HEK293 (cell line): ENCODE measurements at regions not wholly inside any gene's neighbourhood (a gene's known extent, or its start where the extent isn't known, plus 50 kb on each side); places are given as distances from the start of the nearest gene placed in this dataset.

Experiments
- CTCF ChIA-PET: fragments of 350-600 bp; formaldehyde crosslinking; extraction: SDS; loops from one replicate; lab custom pipeline; 2021; ENCODE audit warnings: antibody characterized with exemption; lab: Yijun Ruan, JAX
- POLR2A ChIA-PET: fragments of 300-600 bp; formaldehyde crosslinking; extraction: SDS; loops from one replicate; lab custom pipeline; 2020; ENCODE audit warnings: antibody characterized with exemption, inconsistent platforms; lab: Yijun Ruan, JAX
- H3K27ac ChIP-seq: fragments of 200-500 bp; sonication (Bioruptor generic); 2 replicates; pipeline ENCODE4 v1.5.1; 2014; ENCODE audit warnings: low read depth, low read length, control low read depth, inconsistent platforms; ENCODE audit errors: extremely low read depth
- H3K36me3 ChIP-seq, 2 experiments: fragments of 200-500 bp in 1 of 2; sonication (Bioruptor generic) in 1 of 2; 1 replicate in 1 of 2; 2 replicates in 1 of 2; pipeline ENCODE4 v1.5.1; 2014 to 2017; ENCODE audit warnings: inconsistent platforms in 2 of 2, low read length in 2 of 2; ENCODE audit not compliant: control insufficient read depth in 2 of 2, insufficient read depth in 1 of 2
- H3K4me1 ChIP-seq: fragments of 200-500 bp; sonication (Bioruptor generic); 2 replicates; pipeline ENCODE4 v1.5.1; 2014; ENCODE audit warnings: mild to moderate bottlenecking, low read length, inconsistent platforms; ENCODE audit not compliant: control insufficient read depth, insufficient read depth
- H3K4me3 ChIP-seq: 2 replicates; pipeline ENCODE4 v1.5.1; 2011; ENCODE audit warnings: low read depth, mild to moderate bottlenecking, control low read depth, low read length, moderate library complexity
- H3K9me3 ChIP-seq: fragments of 200-500 bp; sonication (Bioruptor generic); 2 replicates; pipeline ENCODE4 v1.5.1; 2014; ENCODE audit warnings: low read depth, low read length, inconsistent platforms; ENCODE audit not compliant: control insufficient read depth, insufficient read depth
- BCL11B ChIP-seq: fragments of 450-650 bp; formaldehyde crosslinking; IDR thresholded peaks from 2 replicates; pipeline ENCODE4 v1.5.1; 2016; ENCODE audit warnings: low read depth, missing biosample characterization, missing genetic modification characterization
- SCRT1 ChIP-seq: fragments of 450-650 bp; formaldehyde crosslinking; IDR thresholded peaks from 2 replicates; pipeline ENCODE4 v1.5.1; 2016; ENCODE audit warnings: missing biosample characterization, missing genetic modification characterization, borderline replicate concordance
- TRIM28 ChIP-seq: IDR thresholded peaks from 2 replicates; pipeline ENCODE4 v1.6.1; 2011; ENCODE audit warnings: low read length, control low read depth, borderline replicate concordance
- ZEB2 ChIP-seq: fragments of 450-650 bp; formaldehyde crosslinking; IDR thresholded peaks from 2 replicates; pipeline ENCODE4 v1.5.1; 2016; ENCODE audit warnings: missing biosample characterization, missing genetic modification characterization
- ZFP3 ChIP-seq: fragments of 450-650 bp; formaldehyde crosslinking; IDR thresholded peaks from 2 replicates; pipeline ENCODE4 v1.5.1; 2016; ENCODE audit warnings: low read depth, missing biosample characterization, missing genetic modification characterization
- ZNF121 ChIP-seq: fragments of 450-650 bp; formaldehyde crosslinking; IDR thresholded peaks from 2 replicates; pipeline ENCODE4 v1.5.1; 2016; ENCODE audit warnings: missing biosample characterization, missing genetic modification characterization
- ZNF266 ChIP-seq: fragments of 450-650 bp; formaldehyde crosslinking; IDR thresholded peaks from 2 replicates; pipeline ENCODE4 v1.5.1; 2016; ENCODE audit warnings: missing biosample characterization, missing genetic modification characterization, low read depth
- ZNF274 ChIP-seq, 2 experiments: fragments of 200-500 bp in 1 of 2; fragments of 450-650 bp in 1 of 2; sonication (Bioruptor generic) in 1 of 2; formaldehyde crosslinking in 1 of 2; IDR thresholded peaks; 2 replicates each; pipeline versions ENCODE4 v1.5.1 to v1.6.1; 2014 to 2016; ENCODE audit warnings: borderline replicate concordance in 1 of 2, inconsistent platforms in 1 of 2, low read length in 1 of 2, missing biosample characterization in 1 of 2, missing genetic modification characterization in 1 of 2
- ZNF394 ChIP-seq: fragments of 450-650 bp; formaldehyde crosslinking; IDR thresholded peaks from 2 replicates; pipeline ENCODE4 v1.5.1; 2016; ENCODE audit warnings: missing biosample characterization, missing genetic modification characterization, mild to moderate bottlenecking, moderate library complexity, borderline replicate concordance
- ZNF423 ChIP-seq: fragments of 450-650 bp; formaldehyde crosslinking; IDR thresholded peaks from 2 replicates; pipeline ENCODE4 v1.5.1; 2016; ENCODE audit warnings: missing biosample characterization, missing genetic modification characterization
- ZNF514 ChIP-seq: fragments of 450-650 bp; formaldehyde crosslinking; IDR thresholded peaks from 2 replicates; pipeline ENCODE4 v1.5.1; 2016; ENCODE audit warnings: missing biosample characterization, missing genetic modification characterization
- ZNF544 ChIP-seq: fragments of 450-650 bp; formaldehyde crosslinking; IDR thresholded peaks from 2 replicates; pipeline ENCODE4 v1.5.0; 2017; ENCODE audit warnings: missing biosample characterization, missing genetic modification characterization
- ZNF623 ChIP-seq: fragments of 450-650 bp; formaldehyde crosslinking; IDR thresholded peaks from 2 replicates; pipeline ENCODE4 v1.5.1; 2016; ENCODE audit warnings: missing biosample characterization, missing genetic modification characterization
- ZNF747 ChIP-seq: fragments of 450-650 bp; formaldehyde crosslinking; IDR thresholded peaks from 2 replicates; pipeline ENCODE4 v1.5.1; 2016; ENCODE audit warnings: missing biosample characterization, missing genetic modification characterization
- ZSCAN16 ChIP-seq: fragments of 450-650 bp; formaldehyde crosslinking; IDR thresholded peaks from 2 replicates; pipeline ENCODE4 v1.5.1; 2016; ENCODE audit warnings: missing biosample characterization, missing genetic modification characterization
- ZSCAN30 ChIP-seq: fragments of 450-650 bp; IDR thresholded peaks from 2 replicates; pipeline ENCODE4 v1.5.1; 2018; ENCODE audit warnings: missing biosample characterization, mild to moderate bottlenecking, missing genetic modification characterization, moderate library complexity
- TF ChIP-seq, protein P1 (sequence below): fragments of 450-650 bp; formaldehyde crosslinking; conservative IDR thresholded peaks from 2 replicates; pipeline ENCODE4 v1.5.1; 2016; ENCODE audit warnings: low read depth, missing biosample characterization, missing genetic modification characterization
- TF ChIP-seq, protein P2 (sequence below): sonication (generic); formaldehyde crosslinking; IDR thresholded peaks from 2 replicates; pipeline ENCODE4 v1.8.1; 2022; ENCODE audit warnings: mild to moderate bottlenecking, moderate library complexity, missing genetic modification reagents
- TF ChIP-seq, protein P3 (sequence below): fragments of 450-650 bp; formaldehyde crosslinking; IDR thresholded peaks from 2 replicates; pipeline ENCODE4 v1.5.1; 2016; ENCODE audit warnings: missing biosample characterization, missing genetic modification characterization
- TF ChIP-seq, protein P4 (sequence below): fragments of 450-650 bp; formaldehyde crosslinking; IDR thresholded peaks from 2 replicates; pipeline ENCODE4 v1.5.1; 2016; ENCODE audit warnings: missing biosample characterization, missing genetic modification characterization
- TF ChIP-seq, protein P5 (sequence below): fragments of 450-650 bp; formaldehyde crosslinking; IDR thresholded peaks from 2 replicates; pipeline ENCODE4 v1.5.1; 2016; ENCODE audit warnings: missing biosample characterization, missing genetic modification characterization

DNA sequence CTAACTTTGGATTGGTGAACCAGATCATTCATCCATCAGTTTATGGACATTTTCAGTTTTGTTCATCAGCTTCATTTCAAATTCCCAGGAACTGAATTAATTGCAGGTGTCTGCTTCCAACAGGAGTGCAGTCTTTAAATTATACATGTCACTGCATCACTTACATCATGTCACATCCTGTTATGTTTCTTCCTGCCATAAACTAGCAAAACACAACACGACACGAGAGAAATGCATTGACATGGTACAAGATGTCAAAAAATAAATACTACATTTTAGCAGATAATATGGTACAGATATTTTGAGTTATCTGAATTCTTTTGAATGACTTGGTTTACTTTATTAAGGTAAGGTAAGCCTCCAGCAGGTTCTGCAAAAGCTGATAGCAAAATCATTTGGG, 415.5 kb downstream of the NR2F1-AS1 start (continued):
- no peak for TF ChIP-seq ZNF623 (tag by site-specific recombination)

DNA sequence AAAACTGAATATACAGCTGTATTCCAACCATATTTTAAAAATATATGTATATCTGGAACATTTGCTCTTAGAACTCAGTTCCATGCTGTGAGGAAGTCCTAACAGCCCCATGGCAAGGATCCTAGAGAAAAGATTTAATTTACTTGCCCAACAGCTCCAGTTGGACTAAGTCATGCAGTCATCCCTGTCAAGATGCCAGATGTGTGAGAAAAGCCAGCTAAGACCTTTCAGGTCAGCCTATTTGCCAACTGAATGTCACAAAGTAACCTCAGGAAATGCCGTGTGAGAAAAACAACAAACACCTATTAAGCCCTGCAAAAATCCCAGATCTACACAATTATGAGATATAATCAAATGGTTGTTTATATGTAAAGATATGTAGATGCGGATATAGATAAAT, 416.3 kb downstream of the NR2F1-AS1 start:
- Histone ChIP-seq H3K4me1 (no peaks in the 10 kb centered on the region; the same call in 1 of the 2 replicates), H3K4me3 (no peak overlapping the region), H3K9me3 (no peaks in the 10 kb centered on the region), H3K27ac (no peak overlapping the region), H3K36me3 (no peaks in the 10 kb centered on the region)
- TF ChIP-seq, protein P1, sequence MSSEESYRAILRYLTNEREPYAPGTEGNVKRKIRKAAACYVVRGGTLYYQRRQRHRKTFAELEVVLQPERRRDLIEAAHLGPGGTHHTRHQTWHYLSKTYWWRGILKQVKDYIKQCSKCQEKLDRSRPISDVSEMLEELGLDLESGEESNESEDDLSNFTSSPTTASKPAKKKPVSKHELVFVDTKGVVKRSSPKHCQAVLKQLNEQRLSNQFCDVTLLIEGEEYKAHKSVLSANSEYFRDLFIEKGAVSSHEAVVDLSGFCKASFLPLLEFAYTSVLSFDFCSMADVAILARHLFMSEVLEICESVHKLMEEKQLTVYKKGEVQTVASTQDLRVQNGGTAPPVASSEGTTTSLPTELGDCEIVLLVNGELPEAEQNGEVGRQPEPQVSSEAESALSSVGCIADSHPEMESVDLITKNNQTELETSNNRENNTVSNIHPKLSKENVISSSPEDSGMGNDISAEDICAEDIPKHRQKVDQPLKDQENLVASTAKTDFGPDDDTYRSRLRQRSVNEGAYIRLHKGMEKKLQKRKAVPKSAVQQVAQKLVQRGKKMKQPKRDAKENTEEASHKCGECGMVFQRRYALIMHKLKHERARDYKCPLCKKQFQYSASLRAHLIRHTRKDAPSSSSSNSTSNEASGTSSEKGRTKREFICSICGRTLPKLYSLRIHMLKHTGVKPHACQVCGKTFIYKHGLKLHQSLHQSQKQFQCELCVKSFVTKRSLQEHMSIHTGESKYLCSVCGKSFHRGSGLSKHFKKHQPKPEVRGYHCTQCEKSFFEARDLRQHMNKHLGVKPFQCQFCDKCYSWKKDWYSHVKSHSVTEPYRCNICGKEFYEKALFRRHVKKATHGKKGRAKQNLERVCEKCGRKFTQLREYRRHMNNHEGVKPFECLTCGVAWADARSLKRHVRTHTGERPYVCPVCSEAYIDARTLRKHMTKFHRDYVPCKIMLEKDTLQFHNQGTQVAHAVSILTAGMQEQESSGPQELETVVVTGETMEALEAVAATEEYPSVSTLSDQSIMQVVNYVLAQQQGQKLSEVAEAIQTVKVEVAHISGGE (tag by site-specific recombination) = no peak
- TF ChIP-seq, protein P2, sequence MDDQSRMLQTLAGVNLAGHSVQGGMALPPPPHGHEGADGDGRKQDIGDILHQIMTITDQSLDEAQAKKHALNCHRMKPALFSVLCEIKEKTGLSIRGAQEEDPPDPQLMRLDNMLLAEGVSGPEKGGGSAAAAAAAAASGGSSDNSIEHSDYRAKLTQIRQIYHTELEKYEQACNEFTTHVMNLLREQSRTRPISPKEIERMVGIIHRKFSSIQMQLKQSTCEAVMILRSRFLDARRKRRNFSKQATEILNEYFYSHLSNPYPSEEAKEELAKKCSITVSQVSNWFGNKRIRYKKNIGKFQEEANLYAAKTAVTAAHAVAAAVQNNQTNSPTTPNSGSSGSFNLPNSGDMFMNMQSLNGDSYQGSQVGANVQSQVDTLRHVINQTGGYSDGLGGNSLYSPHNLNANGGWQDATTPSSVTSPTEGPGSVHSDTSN (CRISPR knock-in tag) = no peak
- TF ChIP-seq, protein P3, sequence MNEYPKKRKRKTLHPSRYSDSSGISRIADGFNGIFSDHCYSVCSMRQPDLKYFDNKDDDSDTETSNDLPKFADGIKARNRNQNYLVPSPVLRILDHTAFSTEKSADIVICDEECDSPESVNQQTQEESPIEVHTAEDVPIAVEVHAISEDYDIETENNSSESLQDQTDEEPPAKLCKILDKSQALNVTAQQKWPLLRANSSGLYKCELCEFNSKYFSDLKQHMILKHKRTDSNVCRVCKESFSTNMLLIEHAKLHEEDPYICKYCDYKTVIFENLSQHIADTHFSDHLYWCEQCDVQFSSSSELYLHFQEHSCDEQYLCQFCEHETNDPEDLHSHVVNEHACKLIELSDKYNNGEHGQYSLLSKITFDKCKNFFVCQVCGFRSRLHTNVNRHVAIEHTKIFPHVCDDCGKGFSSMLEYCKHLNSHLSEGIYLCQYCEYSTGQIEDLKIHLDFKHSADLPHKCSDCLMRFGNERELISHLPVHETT (tag by site-specific recombination) = no peak
- TF ChIP-seq ZNF747 (tag by site-specific recombination) = no peak
- no peak for TF ChIP-seq ZNF121 (tag by site-specific recombination)
- TF ChIP-seq ZEB2 (tag by site-specific recombination) = no peak
- TF ChIP-seq ZSCAN30 (tag by site-specific recombination) = no peak
- TF ChIP-seq ZNF266 (tag by site-specific recombination) = no peak
- CTCF ChIA-PET = interaction anchor here (0.5 to 0.6 kb wide), 2 partner anchors 9 to 635 kb away, joined by 3 read pairs; no protein-coding TSS in a partner anchor
- POLR2A ChIA-PET = no interaction called here

DNA sequence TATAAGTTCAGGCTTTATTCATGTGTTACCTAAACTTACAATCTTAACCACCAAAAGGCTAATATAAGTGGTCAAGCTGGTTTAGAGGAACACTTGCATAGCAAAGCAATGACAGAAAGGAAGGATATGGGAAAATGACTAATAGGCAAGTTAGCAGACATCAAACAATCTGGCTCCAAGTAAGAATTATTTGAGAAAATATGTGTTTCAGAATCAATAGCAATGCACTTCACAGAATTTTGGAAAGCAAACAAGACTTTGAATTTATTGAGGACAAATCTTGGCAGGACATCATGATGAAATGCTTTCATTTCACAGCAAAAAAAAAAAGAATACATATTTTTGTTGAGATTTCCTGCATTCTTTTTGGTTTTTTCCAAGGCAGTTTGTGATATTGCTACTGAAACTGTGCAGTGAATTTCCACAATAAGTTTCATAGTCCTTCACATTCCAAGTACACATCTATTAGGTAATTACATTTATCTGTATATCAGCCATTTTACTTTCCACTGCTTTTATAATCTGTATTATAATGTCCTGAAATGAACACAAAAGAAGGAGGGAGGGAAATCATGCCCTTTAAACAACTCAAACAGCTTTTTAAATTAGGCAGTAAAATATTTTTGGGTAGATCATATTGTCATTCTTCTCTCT, 417.9 kb downstream of the NR2F1-AS1 start:
- H3K9me3 ChIP-seq = no peaks in the 10 kb centered on the region
- POLR2A ChIA-PET = no interaction called here
- CTCF ChIA-PET = interaction anchor here (0.6 kb wide), 1 partner anchor 247 kb away, joined by 3 read pairs; no protein-coding TSS in a partner anchor

More for the DNA sequence above, 417.9 kb downstream of the NR2F1-AS1 start:
- no peak for TF ChIP-seq ZNF423 (tag by site-specific recombination)
- no peak for TF ChIP-seq TRIM28
- TF ChIP-seq ZNF394 (tag by site-specific recombination) = no peak
- no peak for TF ChIP-seq ZNF544 (tag by site-specific recombination)
- TF ChIP-seq ZNF514 (tag by site-specific recombination) = no peak
- TF ChIP-seq ZFP3 (tag by site-specific recombination) = no peak
- TF ChIP-seq ZNF274 (IDR thresholded peaks at IDR 0.05; ENCODE audit: low read length) = no peak
- no peak for TF ChIP-seq ZNF274 (tag by site-specific recombination; IDR thresholded peaks at IDR 0.05; ENCODE audit: borderline replicate concordance)
- TF ChIP-seq, protein P4, sequence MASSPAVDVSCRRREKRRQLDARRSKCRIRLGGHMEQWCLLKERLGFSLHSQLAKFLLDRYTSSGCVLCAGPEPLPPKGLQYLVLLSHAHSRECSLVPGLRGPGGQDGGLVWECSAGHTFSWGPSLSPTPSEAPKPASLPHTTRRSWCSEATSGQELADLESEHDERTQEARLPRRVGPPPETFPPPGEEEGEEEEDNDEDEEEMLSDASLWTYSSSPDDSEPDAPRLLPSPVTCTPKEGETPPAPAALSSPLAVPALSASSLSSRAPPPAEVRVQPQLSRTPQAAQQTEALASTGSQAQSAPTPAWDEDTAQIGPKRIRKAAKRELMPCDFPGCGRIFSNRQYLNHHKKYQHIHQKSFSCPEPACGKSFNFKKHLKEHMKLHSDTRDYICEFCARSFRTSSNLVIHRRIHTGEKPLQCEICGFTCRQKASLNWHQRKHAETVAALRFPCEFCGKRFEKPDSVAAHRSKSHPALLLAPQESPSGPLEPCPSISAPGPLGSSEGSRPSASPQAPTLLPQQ = no peak
- no peak for TF ChIP-seq BCL11B (tag by site-specific recombination)
- TF ChIP-seq, protein P5, sequence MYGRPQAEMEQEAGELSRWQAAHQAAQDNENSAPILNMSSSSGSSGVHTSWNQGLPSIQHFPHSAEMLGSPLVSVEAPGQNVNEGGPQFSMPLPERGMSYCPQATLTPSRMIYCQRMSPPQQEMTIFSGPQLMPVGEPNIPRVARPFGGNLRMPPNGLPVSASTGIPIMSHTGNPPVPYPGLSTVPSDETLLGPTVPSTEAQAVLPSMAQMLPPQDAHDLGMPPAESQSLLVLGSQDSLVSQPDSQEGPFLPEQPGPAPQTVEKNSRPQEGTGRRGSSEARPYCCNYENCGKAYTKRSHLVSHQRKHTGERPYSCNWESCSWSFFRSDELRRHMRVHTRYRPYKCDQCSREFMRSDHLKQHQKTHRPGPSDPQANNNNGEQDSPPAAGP (tag by site-specific recombination) = no peak
- TF ChIP-seq ZSCAN16 (tag by site-specific recombination) = no peak
- no peak for TF ChIP-seq SCRT1 (tag by site-specific recombination)
- TF ChIP-seq, all 188 proteins: peak for 0
- H3K36me3 ChIP-seq = no peaks in the 10 kb centered on the region
- no peaks in the 10 kb centered on the region; the same call in 1 of the 2 replicates for H3K4me1 ChIP-seq
- no peak overlapping the region for H3K4me3 ChIP-seq
- no peak overlapping the region for H3K27ac ChIP-seq
